Suprapubic skin (tissue), 3 donors: ENCODE measurements at regions not wholly inside any gene's neighbourhood (a gene's known extent, or its start where the extent isn't known, plus 50 kb on each side); places are given as distances from the start of the nearest gene placed in this dataset.

ENCODE experiments used
- EP300 ChIP-seq: sonication (generic); formaldehyde crosslinking; IDR thresholded peaks from one replicate; pipeline ENCODE4 v1.6.1; 2017; ENCODE audit warnings: antibody characterized with exemption
- POLR2A ChIP-seq, 2 donors: fragments of 450-650 bp; IDR thresholded peaks; one replicate each; pipeline ENCODE4 v1.6.1; 2017; ENCODE audit warnings: antibody characterized with exemption in 2 of 2, mild to moderate bottlenecking in 2 of 2, moderate library complexity in 2 of 2
- TF ChIP-seq, protein P1 (sequence below), 2 donors: fragments of 200-600 bp in 1 of 2; fragments of 450-650 bp in 1 of 2; sonication (generic) in 1 of 2; IDR thresholded peaks; one replicate each; pipeline ENCODE4 v1.5.1; 2016 to 2019; ENCODE audit warnings: antibody characterized with exemption in 2 of 2, mild to moderate bottlenecking in 1 of 2, moderate library complexity in 1 of 2

DNA sequence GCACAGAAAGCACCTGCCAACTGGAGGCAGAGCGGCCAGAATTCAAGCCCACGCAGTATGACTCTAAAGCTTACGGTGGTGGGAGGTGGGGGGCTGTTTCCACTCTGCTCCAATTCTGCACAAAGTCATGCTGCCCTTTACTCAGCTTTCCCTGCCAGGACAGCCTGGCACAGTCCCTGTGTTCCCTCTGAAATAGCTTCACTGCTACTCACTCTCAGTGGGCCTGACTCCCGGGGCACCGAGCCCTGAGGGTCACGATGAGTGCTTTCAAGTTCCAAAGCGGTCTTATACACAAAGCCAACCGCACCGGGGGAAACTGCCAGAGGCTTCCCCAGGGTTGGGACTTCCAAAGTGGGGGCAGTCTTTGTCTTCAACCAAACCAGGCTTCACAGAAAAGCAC lies 306.1 kb upstream of the XYLT1 start:
- TF ChIP-seq, protein P1, sequence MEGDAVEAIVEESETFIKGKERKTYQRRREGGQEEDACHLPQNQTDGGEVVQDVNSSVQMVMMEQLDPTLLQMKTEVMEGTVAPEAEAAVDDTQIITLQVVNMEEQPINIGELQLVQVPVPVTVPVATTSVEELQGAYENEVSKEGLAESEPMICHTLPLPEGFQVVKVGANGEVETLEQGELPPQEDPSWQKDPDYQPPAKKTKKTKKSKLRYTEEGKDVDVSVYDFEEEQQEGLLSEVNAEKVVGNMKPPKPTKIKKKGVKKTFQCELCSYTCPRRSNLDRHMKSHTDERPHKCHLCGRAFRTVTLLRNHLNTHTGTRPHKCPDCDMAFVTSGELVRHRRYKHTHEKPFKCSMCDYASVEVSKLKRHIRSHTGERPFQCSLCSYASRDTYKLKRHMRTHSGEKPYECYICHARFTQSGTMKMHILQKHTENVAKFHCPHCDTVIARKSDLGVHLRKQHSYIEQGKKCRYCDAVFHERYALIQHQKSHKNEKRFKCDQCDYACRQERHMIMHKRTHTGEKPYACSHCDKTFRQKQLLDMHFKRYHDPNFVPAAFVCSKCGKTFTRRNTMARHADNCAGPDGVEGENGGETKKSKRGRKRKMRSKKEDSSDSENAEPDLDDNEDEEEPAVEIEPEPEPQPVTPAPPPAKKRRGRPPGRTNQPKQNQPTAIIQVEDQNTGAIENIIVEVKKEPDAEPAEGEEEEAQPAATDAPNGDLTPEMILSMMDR (IDR thresholded peaks at IDR 0.05) = no peak
- TF ChIP-seq POLR2A (IDR thresholded peaks at IDR 0.05) = no peak
- no peak for TF ChIP-seq EP300
